ENCODE measurements at regions not wholly inside any gene's neighbourhood (a gene's known extent, or its start where the extent isn't known, plus 50 kb on each side); places are given as distances from the start of the nearest gene placed in this dataset.

GRCh38 chr7:13777242-13777641 is 212.2 kb downstream of the ETV1 start:
- TF ChIP-seq, protein P1, sequence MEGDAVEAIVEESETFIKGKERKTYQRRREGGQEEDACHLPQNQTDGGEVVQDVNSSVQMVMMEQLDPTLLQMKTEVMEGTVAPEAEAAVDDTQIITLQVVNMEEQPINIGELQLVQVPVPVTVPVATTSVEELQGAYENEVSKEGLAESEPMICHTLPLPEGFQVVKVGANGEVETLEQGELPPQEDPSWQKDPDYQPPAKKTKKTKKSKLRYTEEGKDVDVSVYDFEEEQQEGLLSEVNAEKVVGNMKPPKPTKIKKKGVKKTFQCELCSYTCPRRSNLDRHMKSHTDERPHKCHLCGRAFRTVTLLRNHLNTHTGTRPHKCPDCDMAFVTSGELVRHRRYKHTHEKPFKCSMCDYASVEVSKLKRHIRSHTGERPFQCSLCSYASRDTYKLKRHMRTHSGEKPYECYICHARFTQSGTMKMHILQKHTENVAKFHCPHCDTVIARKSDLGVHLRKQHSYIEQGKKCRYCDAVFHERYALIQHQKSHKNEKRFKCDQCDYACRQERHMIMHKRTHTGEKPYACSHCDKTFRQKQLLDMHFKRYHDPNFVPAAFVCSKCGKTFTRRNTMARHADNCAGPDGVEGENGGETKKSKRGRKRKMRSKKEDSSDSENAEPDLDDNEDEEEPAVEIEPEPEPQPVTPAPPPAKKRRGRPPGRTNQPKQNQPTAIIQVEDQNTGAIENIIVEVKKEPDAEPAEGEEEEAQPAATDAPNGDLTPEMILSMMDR (IDR thresholded peaks at IDR 0.05; ENCODE audit: insufficient read depth, low read length, poor library complexity, severe bottlenecking) = no peak
- TF ChIP-seq EZH2phosphoT487 (conservative IDR thresholded peaks at IDR 0.05; ENCODE audit: low read length) = no peak

Measured in SU-DHL-6 (cell line).